Stimulated activated naive CD8-positive, alpha-beta T cell treated with anti-CD3 and anti-CD28 coated beads, Interleukin-15, Interleukin-2, amounts not matched to agents 100 U/mL and 50 U/mL, for 24 hours (primary cell): ENCODE measurements at regions not wholly inside any gene's neighbourhood (a gene's known extent, or its start where the extent isn't known, plus 50 kb on each side); places are given as distances from the start of the nearest gene placed in this dataset.

Source experiments
- ATAC-seq: fragments of 150-1000 bp; cut with Tn5 transposase; one replicate; pipeline ENCODE4 v1.10.0; 2021
- DNase-seq: peaks from one replicate; pipeline ENCODE4 v3.0.0; 2021

DNA sequence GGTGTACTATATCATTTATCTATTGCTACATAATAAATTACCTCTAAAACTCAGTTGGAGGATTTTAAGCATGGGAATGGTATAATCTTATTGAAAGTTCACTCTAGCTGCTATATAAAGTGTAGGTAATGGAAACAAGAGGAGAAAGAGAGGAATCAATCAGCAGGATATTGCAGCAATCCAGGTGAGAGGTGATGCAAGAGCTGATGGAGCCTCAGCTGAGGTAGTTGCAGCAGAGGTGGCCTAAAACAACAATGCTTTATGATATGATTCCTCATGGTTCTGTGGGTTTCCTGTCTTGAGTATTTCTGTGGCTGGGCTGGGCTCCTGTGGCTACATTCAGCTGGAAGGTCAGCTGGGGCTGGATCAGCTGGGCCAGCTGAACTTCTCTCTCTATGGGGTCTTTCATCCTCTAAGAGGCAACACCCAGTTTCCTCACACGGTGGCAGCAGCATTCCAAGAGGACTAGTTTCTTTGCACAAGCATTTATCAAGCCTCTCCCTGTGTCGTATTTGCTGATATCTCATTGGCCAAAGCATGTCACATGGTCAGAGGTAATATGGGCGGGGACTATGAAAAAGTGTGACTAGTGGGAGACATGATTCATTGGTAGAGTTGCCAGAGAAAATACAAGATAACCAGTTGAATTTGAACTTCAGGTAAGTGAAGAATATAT, 135.4 kb upstream of the LARGE1 start:
- DNase-seq, result no peak
- no peak for ATAC-seq

DNA sequence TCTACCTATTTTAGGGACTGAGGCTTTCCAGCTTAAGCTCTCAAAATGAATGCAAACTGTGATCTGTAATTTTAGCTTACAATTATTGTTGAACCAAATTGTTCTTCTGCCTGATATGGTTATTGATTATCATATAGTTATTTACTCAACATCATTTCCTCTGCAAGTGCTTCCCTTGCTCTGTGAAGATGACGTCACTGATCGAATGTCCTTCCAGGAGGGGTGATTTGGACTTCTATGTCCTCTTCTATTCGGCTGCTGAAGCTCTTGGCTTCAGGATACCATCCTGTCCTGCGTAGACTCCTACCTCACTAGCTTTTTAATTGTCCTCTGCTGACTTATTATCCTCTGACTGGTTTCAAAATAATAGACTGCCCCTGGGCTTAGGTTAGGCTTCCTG, 137.4 kb upstream of the LARGE1 start:
- DNase-seq (no peak), ATAC-seq (no peak)

DNA sequence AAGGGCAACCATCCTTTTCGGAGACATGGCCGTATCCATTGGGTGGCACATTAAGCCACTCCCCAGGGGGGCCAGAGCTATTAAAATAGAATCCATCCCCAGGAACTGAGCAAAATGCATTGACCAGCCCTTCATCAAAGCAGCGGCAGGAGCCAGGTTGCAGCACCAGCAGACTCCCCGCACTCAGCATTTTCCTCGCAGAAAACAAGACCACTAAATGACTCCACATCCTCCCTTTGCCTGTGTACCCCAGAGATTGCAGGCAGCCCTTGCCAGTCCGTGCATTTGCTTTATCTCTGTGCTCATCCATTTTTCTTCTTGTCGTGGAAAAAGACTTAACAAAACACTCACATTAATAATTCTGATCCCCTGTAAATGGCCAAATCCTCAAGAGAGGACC, 144.4 kb upstream of the LARGE1 start:
- DNase-seq (no peak), ATAC-seq (no peak)

DNA sequence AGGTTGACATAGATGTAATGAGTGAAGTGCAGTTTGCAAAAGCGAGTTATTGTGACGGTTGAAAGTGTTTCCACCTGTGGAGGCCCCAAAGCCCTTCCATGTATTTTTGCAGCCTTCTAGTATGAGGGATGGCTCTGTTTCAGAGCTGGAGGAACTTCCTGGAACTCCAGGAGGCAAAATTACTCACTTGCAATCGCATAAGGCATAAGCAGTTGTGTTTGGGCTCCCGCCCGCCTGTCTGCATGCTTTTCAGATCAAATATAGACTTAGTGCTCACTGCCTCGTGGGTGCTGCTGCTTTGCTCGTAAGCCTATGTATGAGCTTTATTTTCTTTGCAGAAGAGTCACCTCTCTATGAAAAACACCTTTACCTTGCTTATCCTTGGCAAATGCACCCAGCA, 146.8 kb upstream of the LARGE1 start:
- DNase-seq (no peak), ATAC-seq (no peak)

DNA sequence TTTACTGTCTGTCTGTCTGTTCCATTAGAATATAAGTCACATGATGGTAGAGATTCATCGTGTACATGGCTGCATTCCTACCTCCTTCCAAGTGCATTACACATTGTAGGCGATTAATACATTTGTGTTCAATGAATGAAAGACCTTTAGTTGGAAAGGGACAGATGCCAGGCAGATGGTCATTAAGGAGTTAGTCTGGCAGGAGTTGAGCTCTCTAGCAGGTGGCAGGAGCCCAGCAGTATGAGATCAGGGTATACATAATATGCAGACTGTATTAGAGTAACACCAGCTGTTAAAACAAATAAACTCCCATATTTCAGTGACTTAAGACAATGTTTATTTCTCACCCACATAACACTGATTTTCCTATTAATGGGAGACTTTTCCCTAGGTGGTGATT, 147.7 kb upstream of the LARGE1 start:
- ATAC-seq (no peak), DNase-seq (no peak)

DNA sequence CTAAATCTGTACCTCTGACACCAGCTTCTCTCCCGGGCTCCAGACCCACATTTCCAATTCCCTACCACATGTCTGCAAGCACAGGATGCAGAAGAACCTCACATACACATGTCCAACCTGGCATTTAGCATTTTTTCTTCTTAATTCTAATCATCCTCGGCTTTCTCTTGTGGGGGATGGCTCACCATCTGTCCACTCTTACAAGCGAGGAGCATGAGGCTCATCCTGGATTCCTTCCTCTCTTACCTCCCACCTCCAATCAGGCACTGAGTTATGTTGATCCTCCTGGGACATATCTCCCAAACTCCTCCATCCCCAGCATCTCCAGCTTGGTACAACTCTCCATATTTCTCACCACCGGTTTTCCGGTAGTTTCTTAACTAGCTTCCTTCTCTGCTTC, 149.8 kb upstream of the LARGE1 start:
- no peak for DNase-seq
- no peak for ATAC-seq

DNA sequence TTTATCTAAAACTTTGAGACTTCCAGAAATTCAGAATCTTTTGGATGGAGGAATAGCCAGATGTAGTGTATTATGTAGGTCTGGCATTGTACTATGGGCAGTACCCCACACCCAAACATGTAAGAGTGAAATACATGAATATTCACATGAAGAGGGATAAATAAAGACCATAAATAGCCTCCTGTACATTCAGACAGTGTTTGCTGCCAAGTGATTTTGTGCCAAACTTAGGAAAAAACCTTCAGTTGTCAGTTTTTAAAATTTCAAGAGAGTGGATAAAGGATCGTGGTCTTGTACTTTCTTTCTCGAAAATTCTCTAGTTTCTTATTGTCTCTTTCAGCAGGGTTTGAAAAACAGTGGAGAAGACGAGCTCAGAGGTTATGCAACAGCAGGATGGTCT, 150.3 kb upstream of the LARGE1 start:
- ATAC-seq (no peak), DNase-seq (no peak)

DNA sequence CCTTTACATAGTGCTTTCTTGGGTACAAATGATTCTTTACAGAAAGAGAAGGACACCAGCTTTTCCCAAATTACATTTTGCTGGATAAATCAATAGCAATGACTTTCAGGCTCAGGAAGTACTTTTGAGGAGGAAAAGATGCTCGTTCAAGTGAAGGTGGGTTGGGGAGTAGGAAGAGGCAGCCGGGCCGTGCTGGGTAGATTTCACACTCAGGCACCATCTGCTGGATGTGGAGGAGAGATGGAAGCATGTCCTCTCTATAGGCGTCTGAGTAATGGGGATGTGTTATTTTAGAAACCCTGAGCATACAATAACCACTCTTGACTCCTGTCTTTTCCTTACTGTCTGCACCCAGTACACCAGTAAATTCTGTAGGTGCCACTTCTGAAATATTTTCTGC, 152.3 kb upstream of the LARGE1 start:
- no peak for DNase-seq
- no peak for ATAC-seq

DNA sequence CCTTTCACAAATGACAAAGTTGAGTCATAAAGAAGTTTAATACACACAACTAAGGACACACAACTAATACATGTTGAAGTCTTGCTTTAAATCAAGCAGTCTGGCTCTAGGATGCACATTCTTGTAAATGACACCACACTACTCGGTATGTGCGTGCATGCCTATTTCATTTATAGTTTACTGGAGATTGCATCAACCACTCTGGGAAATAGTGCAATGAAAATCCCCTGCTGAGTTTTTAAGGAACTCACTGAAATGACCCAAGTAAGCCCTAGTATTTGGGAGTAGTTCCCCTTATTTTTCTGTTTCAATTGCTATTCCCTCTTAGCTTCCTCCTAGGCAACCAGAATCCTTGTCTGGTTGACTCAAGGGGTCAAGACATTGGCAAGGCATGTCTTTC, 160.2 kb upstream of the LARGE1 start:
- ATAC-seq, result no peak
- no peak for DNase-seq

DNA sequence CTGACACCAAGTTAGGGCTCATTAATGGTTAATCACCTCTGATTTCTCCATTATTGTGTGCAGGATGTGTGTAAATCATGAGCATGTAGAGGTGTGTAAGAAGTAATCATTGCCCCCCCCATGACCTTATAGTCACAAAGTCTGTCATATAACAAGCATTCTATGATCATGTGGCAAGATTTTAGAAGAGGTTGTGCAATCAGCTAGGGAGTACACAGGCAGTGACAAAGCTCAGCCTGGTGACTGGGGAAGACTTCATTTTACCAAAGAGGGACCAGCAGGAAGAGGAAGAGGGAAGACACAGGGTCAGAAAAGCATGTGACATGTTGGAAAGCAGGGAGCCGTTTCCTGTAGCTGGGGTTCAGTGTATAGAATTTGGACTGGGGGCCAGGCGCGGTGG, 176.5 kb upstream of the LARGE1 start:
- DNase-seq (no peak), ATAC-seq (no peak)

DNA sequence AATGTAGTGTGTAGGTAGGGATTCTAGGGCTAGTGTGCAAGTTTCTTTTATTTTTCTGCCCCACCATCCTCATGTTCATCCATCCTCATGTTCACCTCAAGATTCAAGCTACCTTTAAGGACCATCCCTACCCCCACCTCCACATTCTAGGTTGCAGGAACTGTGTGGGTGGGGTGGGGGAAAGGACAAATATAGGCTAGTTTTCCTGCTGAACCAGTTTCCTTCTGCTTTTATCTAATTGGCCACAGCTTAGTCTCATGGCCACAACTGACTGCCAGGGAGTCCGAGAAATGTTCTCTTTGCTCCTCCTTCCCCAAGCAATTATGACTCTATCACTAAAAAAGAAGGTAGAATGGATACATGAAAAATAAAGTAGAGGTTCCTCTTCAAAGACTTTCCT, 179.0 kb upstream of the LARGE1 start:
- DNase-seq, result no peak
- ATAC-seq, result no peak

DNA sequence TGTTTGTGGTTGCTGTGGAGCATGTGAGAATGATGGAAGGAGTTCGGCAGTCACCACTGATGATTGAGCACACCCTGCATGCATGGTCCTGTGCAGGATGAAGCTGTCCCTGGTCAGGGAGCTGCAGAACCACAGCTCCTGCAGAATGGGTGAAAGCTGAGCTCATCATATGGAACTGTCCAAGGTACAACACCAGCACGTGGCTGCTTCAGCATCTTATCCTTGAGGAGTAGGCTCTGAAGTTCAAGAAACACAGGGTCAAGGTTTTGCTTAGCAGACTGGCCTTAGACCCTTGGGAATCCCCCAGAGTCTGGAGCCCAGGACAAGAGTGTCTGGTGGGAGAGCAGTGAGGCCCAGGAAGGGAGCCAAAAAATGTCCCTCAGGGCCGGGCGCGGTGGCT, 182.4 kb upstream of the LARGE1 start:
- ATAC-seq (no peak), DNase-seq (no peak)

DNA sequence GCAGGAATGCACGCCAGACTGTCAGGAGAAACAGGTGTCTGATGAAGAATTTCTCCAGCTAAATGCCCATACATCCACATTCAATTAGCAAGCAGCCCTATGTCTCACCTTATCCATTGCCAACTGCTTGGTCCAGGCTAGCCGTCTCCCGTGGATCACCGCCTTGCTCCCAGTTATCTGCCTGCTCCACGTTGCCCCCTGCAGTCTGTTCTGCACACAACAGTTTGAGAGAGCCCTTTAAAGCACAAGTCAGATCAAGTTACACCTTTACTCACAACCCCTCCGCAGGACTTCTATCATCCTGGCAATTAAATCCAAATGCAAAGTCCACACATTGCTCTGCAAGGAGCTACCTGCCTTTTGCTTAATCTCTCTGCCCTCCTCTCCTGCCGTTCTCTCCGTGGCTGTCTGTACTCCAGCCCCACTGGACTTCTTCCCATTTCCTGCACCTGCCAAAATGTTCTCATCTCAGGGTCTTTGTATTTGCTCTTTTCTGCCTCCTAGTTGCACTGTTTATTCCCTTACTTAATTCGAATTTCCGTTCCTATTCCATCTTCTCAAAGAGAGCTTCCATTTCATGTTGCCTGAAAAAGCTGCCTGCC, 185.3 kb upstream of the LARGE1 start:
- ATAC-seq (no peak), DNase-seq (peak; percentile 39)

DNA sequence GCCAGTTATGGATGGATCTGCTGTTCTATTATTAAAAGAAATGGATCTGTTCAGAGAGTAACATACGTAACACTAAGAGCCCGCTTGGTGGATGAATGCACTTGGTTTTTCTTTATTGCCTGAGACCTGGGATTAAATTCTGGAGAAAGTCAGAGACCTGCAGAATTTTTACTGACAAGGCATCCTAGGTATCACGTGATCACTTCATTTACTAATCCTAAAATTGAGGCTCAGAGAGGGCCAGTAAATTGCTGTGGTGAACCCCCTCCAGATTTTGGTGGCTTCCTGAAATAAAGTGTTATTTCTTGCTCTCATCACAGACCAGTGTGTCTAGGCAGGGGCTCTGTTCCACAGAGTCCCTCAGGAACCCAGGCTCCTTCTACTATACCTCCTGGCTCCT, 187.9 kb upstream of the LARGE1 start:
- DNase-seq (no peak), ATAC-seq (no peak)

DNA sequence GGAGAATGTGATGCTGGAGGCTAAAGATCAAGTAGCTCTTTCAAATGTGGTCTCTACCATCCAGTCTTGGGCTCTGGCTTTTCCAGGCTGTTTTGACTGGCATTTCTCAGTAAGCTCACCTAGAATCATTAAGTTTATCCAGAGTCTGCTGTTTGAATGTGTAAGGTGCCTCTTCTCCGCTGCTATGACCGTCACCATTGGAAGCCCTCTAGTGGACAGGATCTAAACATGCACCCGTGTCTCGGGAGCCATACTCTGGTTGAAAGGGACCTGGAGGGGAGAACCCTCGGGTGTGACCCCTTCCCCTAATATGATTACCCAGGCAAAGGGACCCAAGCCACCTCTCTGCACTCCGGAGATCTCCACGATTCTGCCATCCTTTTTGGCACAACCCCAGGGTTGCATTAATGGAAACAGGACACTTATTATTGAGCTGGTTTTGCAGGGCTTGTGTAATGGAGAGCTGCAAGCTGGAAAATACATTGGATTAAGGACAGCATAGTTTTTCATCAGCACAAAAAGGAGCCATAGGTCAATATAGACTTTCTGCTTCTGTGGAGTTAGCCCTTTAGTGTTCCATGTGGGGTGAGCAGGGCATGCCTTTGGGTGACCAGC, 191.0 kb upstream of the LARGE1 start:
- DNase-seq (peak; percentile 17), ATAC-seq (no peak)

DNA sequence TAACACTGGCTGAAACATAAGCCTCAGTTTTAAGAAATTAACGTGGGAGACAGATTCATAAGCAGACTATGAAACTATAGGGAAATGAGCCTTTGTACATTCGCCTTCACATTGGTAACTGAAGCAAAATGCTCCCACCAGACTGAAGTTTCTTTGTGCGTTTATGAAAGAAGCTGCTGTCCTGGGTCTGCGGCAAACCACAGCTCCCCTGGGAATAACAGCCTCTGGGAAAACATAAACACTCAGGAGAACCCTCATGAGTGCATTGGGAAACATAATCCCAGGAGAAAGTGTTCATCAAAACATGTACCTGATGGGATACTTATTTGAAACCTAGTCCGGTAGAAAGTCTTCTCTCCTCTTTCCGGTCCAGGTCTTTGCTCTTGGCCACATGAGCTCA, 193.1 kb upstream of the LARGE1 start:
- ATAC-seq, result no peak
- DNase-seq, result no peak

DNA sequence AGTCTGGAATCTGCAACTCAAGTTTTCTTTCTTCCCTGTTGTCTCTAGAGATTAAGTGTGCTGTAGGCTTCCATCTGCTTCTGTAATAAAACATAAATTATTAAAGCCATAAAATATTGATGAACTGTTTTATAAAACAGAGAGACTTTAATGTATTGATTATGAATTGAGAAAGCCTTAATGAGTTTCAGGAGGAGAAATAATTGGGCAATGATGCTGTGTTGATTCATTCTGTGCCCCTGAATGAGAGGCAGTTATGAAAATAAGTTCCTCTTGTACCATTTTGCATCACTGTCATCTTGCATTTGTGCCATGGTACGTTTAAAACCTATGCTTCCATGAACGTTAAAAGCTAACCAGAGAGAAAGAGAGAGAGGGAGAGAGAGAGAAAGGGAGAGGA, 194.1 kb upstream of the LARGE1 start:
- ATAC-seq (no peak), DNase-seq (no peak)

DNA sequence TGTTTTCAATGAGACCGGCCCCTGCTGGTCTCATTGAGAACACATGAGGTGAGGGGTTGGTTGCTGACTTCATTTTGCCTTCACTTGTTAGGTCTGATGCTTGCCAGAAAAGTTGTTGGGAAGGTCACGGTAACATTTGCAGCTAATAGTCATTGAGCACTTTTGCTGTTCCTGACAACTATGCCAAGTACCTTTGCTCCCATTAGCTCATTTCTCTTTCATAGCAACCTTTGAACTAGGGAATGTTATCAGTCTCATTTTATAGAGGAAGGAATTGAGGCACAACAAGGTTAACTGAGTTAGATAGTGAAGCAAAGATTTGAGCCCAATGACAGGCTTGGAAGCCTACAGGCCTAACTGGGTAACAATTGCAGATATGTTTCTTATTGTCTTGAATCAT, 195.4 kb upstream of the LARGE1 start:
- DNase-seq (no peak), ATAC-seq (no peak)

DNA sequence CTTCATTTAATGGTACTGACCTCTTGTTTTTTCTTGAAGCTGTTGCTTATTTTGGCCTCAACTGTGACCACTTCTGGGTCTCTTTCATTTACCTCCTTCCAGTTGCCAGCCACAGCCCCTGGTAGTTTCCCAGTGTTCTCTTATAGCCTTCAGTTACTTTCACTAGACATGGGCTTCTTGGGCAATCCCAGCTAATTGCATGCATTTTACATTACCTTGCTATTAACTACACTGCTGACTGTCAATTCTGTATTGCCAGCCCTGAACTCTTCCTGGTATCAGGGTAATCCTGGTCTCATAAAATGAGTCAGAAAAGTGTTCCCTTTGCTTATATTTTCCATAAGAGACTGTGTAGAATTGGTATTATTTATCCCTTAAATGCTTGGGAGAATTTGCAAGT, 195.8 kb upstream of the LARGE1 start:
- no peak for ATAC-seq
- no peak for DNase-seq

DNA sequence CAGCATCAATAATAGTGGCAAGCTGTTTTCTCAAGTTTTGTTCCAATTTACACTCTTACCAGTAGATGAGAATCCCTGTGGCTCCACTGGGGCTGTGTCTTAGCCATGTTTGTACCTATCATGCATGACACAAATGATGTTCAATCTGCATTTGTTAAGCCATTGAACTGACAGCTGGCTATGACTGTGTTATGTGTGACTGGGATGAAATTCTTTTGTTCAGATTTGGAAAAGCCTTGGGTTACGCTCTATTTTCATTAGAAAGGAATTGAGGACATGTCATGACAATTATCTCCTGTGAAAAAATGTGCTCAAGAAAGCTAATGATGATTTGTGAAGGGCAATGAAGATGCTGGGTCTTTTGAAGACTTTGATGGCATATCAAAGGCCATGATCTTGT, 201.8 kb upstream of the LARGE1 start:
- ATAC-seq (no peak), DNase-seq (no peak)

DNA sequence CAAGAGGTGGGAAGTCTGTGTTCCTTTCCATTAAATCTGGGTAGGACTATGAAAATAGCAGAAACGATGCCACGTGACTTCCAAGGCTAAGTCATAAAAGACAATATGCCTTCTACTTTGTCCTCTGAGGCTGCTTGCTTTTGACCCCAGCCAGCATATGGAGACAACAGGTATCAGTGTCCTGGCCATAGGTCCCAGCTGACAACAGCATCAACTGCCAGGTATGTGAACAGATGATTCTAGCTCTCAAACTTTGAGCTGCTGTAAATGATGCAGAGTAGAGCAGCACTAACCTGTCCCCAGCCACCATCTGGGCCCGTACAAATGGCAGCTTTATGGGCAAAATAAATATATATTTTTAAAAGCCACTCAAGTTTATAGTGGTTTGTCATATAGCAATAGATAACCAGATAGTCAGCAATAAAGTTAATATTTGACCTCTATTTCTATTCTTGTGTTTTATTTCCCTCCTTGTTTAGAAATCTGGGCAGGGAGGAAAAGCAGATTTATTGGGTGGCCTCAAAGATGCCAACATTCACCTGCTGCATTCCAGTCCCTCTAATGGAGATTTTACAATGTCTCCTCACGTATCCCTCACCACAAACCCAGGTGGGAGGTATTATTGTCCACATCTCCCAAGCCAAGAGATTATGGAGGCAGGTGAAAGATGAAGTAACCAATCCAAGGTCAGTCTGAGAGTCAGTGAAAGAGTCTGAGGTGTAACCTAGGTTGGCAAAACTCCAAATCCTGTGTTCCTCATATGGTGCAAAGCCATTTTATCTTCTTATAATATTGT, 209.6 kb upstream of the LARGE1 start:
- no peak for DNase-seq
- no peak for ATAC-seq

DNA sequence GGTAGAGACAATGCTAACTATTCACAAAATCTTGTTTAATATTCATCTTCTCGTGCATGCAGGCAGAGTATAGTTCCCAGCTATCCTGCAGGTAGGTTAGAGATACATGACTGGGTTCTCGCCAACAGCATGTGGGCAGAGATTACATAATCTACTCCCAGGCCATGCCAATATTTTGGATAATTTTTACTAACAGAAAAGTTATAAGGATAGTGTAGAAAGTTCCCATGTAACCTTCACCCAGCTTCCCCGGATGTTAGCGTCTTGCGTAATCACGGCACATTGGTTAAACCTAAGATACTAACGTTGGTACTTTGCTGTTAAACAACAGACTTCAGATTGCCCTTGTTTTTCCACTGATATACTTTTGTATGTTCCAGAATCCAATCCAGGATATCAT, 215.5 kb upstream of the LARGE1 start:
- DNase-seq, result no peak
- no peak for ATAC-seq

DNA sequence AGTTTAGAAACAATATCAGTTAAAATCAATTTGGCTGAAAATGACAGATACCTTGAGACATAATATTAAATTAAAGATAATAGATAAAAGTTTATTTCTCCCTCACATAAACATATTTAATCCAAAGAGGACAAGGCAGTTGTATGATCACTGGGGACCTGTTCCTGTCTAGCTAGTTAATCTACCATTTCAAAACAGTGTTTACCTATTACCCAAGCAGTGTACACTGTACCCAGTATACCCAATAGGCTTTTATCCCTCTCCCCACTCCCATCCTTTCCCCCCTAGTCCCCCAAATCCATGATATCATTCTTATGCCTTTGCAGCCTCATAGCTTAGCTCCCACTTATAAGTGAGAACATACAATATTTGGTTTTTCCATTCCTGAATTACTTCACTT, 229.7 kb upstream of the LARGE1 start:
- DNase-seq, result no peak
- no peak for ATAC-seq
